ENCODE measurements at regions not wholly inside any gene's neighbourhood (a gene's known extent, or its start where the extent isn't known, plus 50 kb on each side); places are given as distances from the start of the nearest gene placed in this dataset.

- in situ Hi-C loops (cut with MboI), result no loop called here
- no peak for TF ChIP-seq EZH2 (IDR thresholded peaks at IDR 0.05; ENCODE audit: insufficient read depth, poor library complexity, severe bottlenecking)
- TF ChIP-seq EZH2phosphoT487 (IDR thresholded peaks at IDR 0.05; ENCODE audit: insufficient read depth, low read depth), result no peak
- H3K4me2 ChIP-seq (ENCODE audit: unreplicated experiment), result no peak overlapping the region
- H3K27me3 ChIP-seq (replicated peaks; ENCODE audit: insufficient read depth), result no peaks in the 10 kb centered on the region
- H3K79me2 ChIP-seq (ENCODE audit: insufficient read depth), result no peaks in the 10 kb centered on the region
- no peak overlapping the region for H2AFZ ChIP-seq
- no peaks in the 10 kb centered on the region for H3K9me3 ChIP-seq (ENCODE audit: low read depth)
- no peak overlapping the region for H3K27ac ChIP-seq
- no peaks in the 10 kb centered on the region for H3K4me1 ChIP-seq (ENCODE audit: insufficient read depth)
- no peak for DNase-seq
- H3F3A ChIP-seq (ENCODE audit: insufficient read depth), result no peaks in the 10 kb centered on the region
- no peak overlapping the region for H3K9ac ChIP-seq
- no peaks in the 10 kb centered on the region for H4K20me1 ChIP-seq (ENCODE audit: insufficient read depth)
- H3K36me3 ChIP-seq (ENCODE audit: low read depth), result no peaks in the 10 kb centered on the region
- no peaks in the 10 kb centered on the region for H3K9me2 ChIP-seq (ENCODE audit: insufficient read depth)
- 8% methylated on average over 7 of the region's 7 CpGs for WGBS, 2 experiments (ENCODE audit: low coverage in 1 of 2, low lambda C conversion rate in 2 of 2, missing lambda C conversion rate in 2 of 2)
- H3K4me3 ChIP-seq, result no peak overlapping the region
These were observed 711.3 kb downstream of the GALR1 start for GRCh38 chr18:77960791-77961410.

- H3K4me2 ChIP-seq (ENCODE audit: unreplicated experiment), result no peak overlapping the region
- H3K9me3 ChIP-seq (ENCODE audit: low read depth), result no peaks in the 10 kb centered on the region
- no peak for DNase-seq
- no peak overlapping the region for H3K9ac ChIP-seq
- no peak overlapping the region for H2AFZ ChIP-seq
- no peaks in the 10 kb centered on the region for H4K20me1 ChIP-seq (ENCODE audit: insufficient read depth)
- H3K36me3 ChIP-seq (ENCODE audit: low read depth), result no peaks in the 10 kb centered on the region
- no peaks in the 10 kb centered on the region for H3K27me3 ChIP-seq (replicated peaks; ENCODE audit: insufficient read depth)
- in situ Hi-C loops (cut with MboI), result no loop called here
- H3K4me3 ChIP-seq, result no peak overlapping the region
- TF ChIP-seq EZH2phosphoT487 (IDR thresholded peaks at IDR 0.05; ENCODE audit: insufficient read depth, low read depth) (no peak), EZH2 (IDR thresholded peaks at IDR 0.05; ENCODE audit: insufficient read depth, poor library complexity, severe bottlenecking) (no peak)
- H3K4me1 ChIP-seq (ENCODE audit: insufficient read depth), result no peaks in the 10 kb centered on the region
- no peaks in the 10 kb centered on the region for H3K9me2 ChIP-seq (ENCODE audit: insufficient read depth)
- H3K79me2 ChIP-seq (ENCODE audit: insufficient read depth), result no peaks in the 10 kb centered on the region
- H3K27ac ChIP-seq, result no peak overlapping the region
- WGBS, 2 experiments (ENCODE audit: low coverage in 1 of 2, low lambda C conversion rate in 2 of 2, missing lambda C conversion rate in 2 of 2), result 14 to 16% methylated on average over 5 of the region's 5 CpGs
- no peaks in the 10 kb centered on the region for H3F3A ChIP-seq (ENCODE audit: insufficient read depth)
These were observed 717.4 kb downstream of the GALR1 start for GRCh38 chr18:77967071-77967470.

GRCh38 chr18:77967791-77968190 is 718.1 kb downstream of the GALR1 start:
- no peak overlapping the region for H3K27ac ChIP-seq
- TF ChIP-seq EZH2phosphoT487 (IDR thresholded peaks at IDR 0.05; ENCODE audit: insufficient read depth, low read depth), result no peak
- TF ChIP-seq EZH2 (IDR thresholded peaks at IDR 0.05; ENCODE audit: insufficient read depth, poor library complexity, severe bottlenecking), result no peak
- no peak overlapping the region for H2AFZ ChIP-seq
- H3K4me3 ChIP-seq, result no peak overlapping the region
- no peaks in the 10 kb centered on the region for H3K9me3 ChIP-seq (ENCODE audit: low read depth)
- H3K4me2 ChIP-seq (ENCODE audit: unreplicated experiment), result no peak overlapping the region
- H3K36me3 ChIP-seq (ENCODE audit: low read depth), result no peaks in the 10 kb centered on the region
- no peak overlapping the region for H3K9ac ChIP-seq
- no peaks in the 10 kb centered on the region for H3K9me2 ChIP-seq (ENCODE audit: insufficient read depth)
- no peaks in the 10 kb centered on the region for H4K20me1 ChIP-seq (ENCODE audit: insufficient read depth)
- 5 to 8% methylated on average over 3 of the region's 3 CpGs for WGBS, 2 experiments (ENCODE audit: low coverage in 1 of 2, low lambda C conversion rate in 2 of 2, missing lambda C conversion rate in 2 of 2)
- H3K79me2 ChIP-seq (ENCODE audit: insufficient read depth), result no peaks in the 10 kb centered on the region
- in situ Hi-C loops (cut with MboI), result no loop called here
- H3F3A ChIP-seq (ENCODE audit: insufficient read depth), result no peaks in the 10 kb centered on the region
- no peak for DNase-seq
- no peaks in the 10 kb centered on the region for H3K4me1 ChIP-seq (ENCODE audit: insufficient read depth)
- H3K27me3 ChIP-seq (replicated peaks; ENCODE audit: insufficient read depth), result no peaks in the 10 kb centered on the region

GRCh38 chr18:77969972-77970371 is 720.3 kb downstream of the GALR1 start:
- no peak for TF ChIP-seq EZH2phosphoT487 (IDR thresholded peaks at IDR 0.05; ENCODE audit: insufficient read depth, low read depth)
- TF ChIP-seq EZH2 (IDR thresholded peaks at IDR 0.05; ENCODE audit: insufficient read depth, poor library complexity, severe bottlenecking), result no peak
- no peaks in the 10 kb centered on the region for H3K9me3 ChIP-seq (ENCODE audit: low read depth)
- H3K27me3 ChIP-seq (replicated peaks; ENCODE audit: insufficient read depth), result no peaks in the 10 kb centered on the region
- DNase-seq, result no peak
- H3K9me2 ChIP-seq (ENCODE audit: insufficient read depth), result no peaks in the 10 kb centered on the region
- H3K36me3 ChIP-seq (ENCODE audit: low read depth), result no peaks in the 10 kb centered on the region
- H2AFZ ChIP-seq, result no peak overlapping the region
- no peak overlapping the region for H3K9ac ChIP-seq
- H3K79me2 ChIP-seq (ENCODE audit: insufficient read depth), result no peaks in the 10 kb centered on the region
- no peak overlapping the region for H3K27ac ChIP-seq
- H3F3A ChIP-seq (ENCODE audit: insufficient read depth), result no peaks in the 10 kb centered on the region
- no peaks in the 10 kb centered on the region for H3K4me1 ChIP-seq (ENCODE audit: insufficient read depth)
- H3K4me2 ChIP-seq (ENCODE audit: unreplicated experiment), result no peak overlapping the region
- H3K4me3 ChIP-seq, result no peak overlapping the region
- in situ Hi-C loops (cut with MboI), result no loop called here
- H4K20me1 ChIP-seq (ENCODE audit: insufficient read depth), result no peaks in the 10 kb centered on the region
- 11 to 29% methylated on average over 2 of the region's 2 CpGs for WGBS, 2 experiments (ENCODE audit: low coverage in 1 of 2, low lambda C conversion rate in 2 of 2, missing lambda C conversion rate in 2 of 2)

GRCh38 chr18:77970814-77971213 is 721.2 kb downstream of the GALR1 start:
- H3F3A ChIP-seq (ENCODE audit: insufficient read depth), result no peaks in the 10 kb centered on the region
- no peak for DNase-seq
- TF ChIP-seq EZH2phosphoT487 (IDR thresholded peaks at IDR 0.05; ENCODE audit: insufficient read depth, low read depth) (no peak), EZH2 (IDR thresholded peaks at IDR 0.05; ENCODE audit: insufficient read depth, poor library complexity, severe bottlenecking) (no peak)
- H2AFZ ChIP-seq, result no peak overlapping the region
- H3K79me2 ChIP-seq (ENCODE audit: insufficient read depth), result no peaks in the 10 kb centered on the region
- WGBS, 2 experiments (ENCODE audit: low coverage in 1 of 2, low lambda C conversion rate in 2 of 2, missing lambda C conversion rate in 2 of 2), result 20 to 31% methylated on average over 8 of the region's 8 CpGs
- no peaks in the 10 kb centered on the region for H4K20me1 ChIP-seq (ENCODE audit: insufficient read depth)
- H3K9me2 ChIP-seq (ENCODE audit: insufficient read depth), result no peaks in the 10 kb centered on the region
- H3K27ac ChIP-seq, result no peak overlapping the region
- H3K9me3 ChIP-seq (ENCODE audit: low read depth), result no peaks in the 10 kb centered on the region
- H3K4me2 ChIP-seq (ENCODE audit: unreplicated experiment), result no peak overlapping the region
- in situ Hi-C loops (cut with MboI), result no loop called here
- H3K9ac ChIP-seq, result no peak overlapping the region
- H3K27me3 ChIP-seq (replicated peaks; ENCODE audit: insufficient read depth), result no peaks in the 10 kb centered on the region
- no peaks in the 10 kb centered on the region for H3K4me1 ChIP-seq (ENCODE audit: insufficient read depth)
- H3K4me3 ChIP-seq, result no peak overlapping the region
- H3K36me3 ChIP-seq (ENCODE audit: low read depth), result no peaks in the 10 kb centered on the region
